Mesodermal cell (in vitro differentiated cells): ENCODE measurements at regions not wholly inside any gene's neighbourhood (a gene's known extent, or its start where the extent isn't known, plus 50 kb on each side); places are given as distances from the start of the nearest gene placed in this dataset.
"Not testable (repeated sequence)": the region's sequence is repeated elsewhere in the genome, so short reads cannot be mapped to it uniquely, and the experiment has no call there.

Source experiments
- H3K27ac ChIP-seq: 2 replicates; pipeline ENCODE4 v1.7.0; 2013; ENCODE audit warnings: mild to moderate bottlenecking, low read depth, low read length, moderate library complexity; ENCODE audit not compliant: severe bottlenecking
- H3K36me3 ChIP-seq: 2 replicates; pipeline ENCODE4 v1.7.1; 2013; ENCODE audit warnings: mild to moderate bottlenecking, low read length, moderate library complexity; ENCODE audit not compliant: control insufficient read depth, insufficient read depth
- H3K4me1 ChIP-seq: one replicate; pipeline ENCODE4 v1.7.1; 2013; ENCODE audit warnings: mild to moderate bottlenecking, low read length; ENCODE audit not compliant: insufficient read depth, control insufficient read depth, poor library complexity, severe bottlenecking
- H3K4me3 ChIP-seq: 2 replicates; pipeline ENCODE4 v1.7.0; 2013; ENCODE audit warnings: low read length, control low read depth, mild to moderate bottlenecking; ENCODE audit not compliant: insufficient read depth, poor library complexity, severe bottlenecking; ENCODE audit errors: extremely low read depth
- H3K9me3 ChIP-seq: 2 replicates; pipeline ENCODE4 v1.7.1; 2013; ENCODE audit warnings: mild to moderate bottlenecking, low read length, moderate library complexity; ENCODE audit not compliant: control insufficient read depth
- WGBS, 2 experiments: methylation state at CpG; one replicate each; pipeline ENCODE4 v1.1.5; 2013; ENCODE audit warnings: missing lambda C conversion rate in 2 of 2; ENCODE audit not compliant: insufficient coverage in 2 of 2; 5-methylcytosine and 5-hydroxymethylcytosine counted together

GRCh38 chr3:102332205-102332604 is 102.6 kb upstream of the ZPLD1 start:
- H3K4me1 ChIP-seq, result no peaks in the 10 kb centered on the region
- WGBS, 2 experiments, result no CpG with 5 or more reads among the region's 1 CpG
- no peak overlapping the region for H3K27ac ChIP-seq
- no peak overlapping the region for H3K4me3 ChIP-seq
- H3K9me3 ChIP-seq, result no peaks in the 10 kb centered on the region
- no peaks in the 10 kb centered on the region for H3K36me3 ChIP-seq

- Histone ChIP-seq H3K27ac (no peak overlapping the region), H3K9me3 (no peaks in the 10 kb centered on the region), H3K4me1 (no peaks in the 10 kb centered on the region), H3K36me3 (no peaks in the 10 kb centered on the region), H3K4me3 (no peak overlapping the region)
These were observed 101.9 kb upstream of the ZPLD1 start for GRCh38 chr3:102332934-102333333.

GRCh38 chr3:102336130-102336529 is 98.7 kb upstream of the ZPLD1 start:
- Histone ChIP-seq H3K36me3 (no peaks in the 10 kb centered on the region), H3K9me3 (no peaks in the 10 kb centered on the region), H3K4me1 (no peaks in the 10 kb centered on the region), H3K4me3 (no peak overlapping the region), H3K27ac (no peak overlapping the region)
- 71% methylated on average over 1 of the region's 3 CpGs; no CpG with 5 or more reads in 1 of the 2 experiments for WGBS, 2 experiments

GRCh38 chr3:102339671-102340070 is 95.1 kb upstream of the ZPLD1 start:
- H3K4me3 ChIP-seq, result no peak overlapping the region
- no peaks in the 10 kb centered on the region for H3K9me3 ChIP-seq
- no peaks in the 10 kb centered on the region for H3K36me3 ChIP-seq
- no peak overlapping the region for H3K27ac ChIP-seq
- H3K4me1 ChIP-seq, result no peaks in the 10 kb centered on the region
- 100% methylated on average over 1 of the region's 2 CpGs; no CpG with 5 or more reads in 1 of the 2 experiments for WGBS, 2 experiments

GRCh38 chr3:102346897-102347296 is 87.9 kb upstream of the ZPLD1 start:
- H3K4me3 ChIP-seq, result no peak overlapping the region
- H3K36me3 ChIP-seq, result no peaks in the 10 kb centered on the region
- H3K27ac ChIP-seq, result no peak overlapping the region
- no peaks in the 10 kb centered on the region for H3K9me3 ChIP-seq
- no peaks in the 10 kb centered on the region for H3K4me1 ChIP-seq

GRCh38 chr3:102348904-102349303 is 85.9 kb upstream of the ZPLD1 start:
- H3K27ac ChIP-seq, result no peak overlapping the region
- no peak overlapping the region for H3K4me3 ChIP-seq
- H3K9me3 ChIP-seq, result no peaks in the 10 kb centered on the region
- no CpG with 5 or more reads among the region's 2 CpGs for WGBS, 2 experiments
- no peaks in the 10 kb centered on the region for H3K36me3 ChIP-seq
- H3K4me1 ChIP-seq, result no peaks in the 10 kb centered on the region

GRCh38 chr3:102353148-102353547 is 81.7 kb upstream of the ZPLD1 start:
- H3K4me3 ChIP-seq, result no peak overlapping the region
- WGBS, 2 experiments, result 100% methylated on average over 3 of the region's 4 CpGs
- H3K27ac ChIP-seq, result no peak overlapping the region
- H3K4me1 ChIP-seq, result peaks cover 14% of the 10 kb centered on the region
- no peaks in the 10 kb centered on the region for H3K9me3 ChIP-seq
- no peaks in the 10 kb centered on the region for H3K36me3 ChIP-seq

GRCh38 chr3:102353805-102354204 is 81.0 kb upstream of the ZPLD1 start:
- H3K4me3 ChIP-seq, result no peak overlapping the region
- 100% methylated on average over 1 of the region's 1 CpG; no CpG with 5 or more reads in 1 of the 2 experiments for WGBS, 2 experiments
- no peak overlapping the region for H3K27ac ChIP-seq
- no peaks in the 10 kb centered on the region for H3K36me3 ChIP-seq
- H3K9me3 ChIP-seq, result no peaks in the 10 kb centered on the region
- H3K4me1 ChIP-seq, result peaks cover 14% of the 10 kb centered on the region

- Histone ChIP-seq H3K9me3 (no peaks in the 10 kb centered on the region), H3K27ac (peak overlapping the region; percentile 6), H3K4me1 (peaks cover 14% of the 10 kb centered on the region), H3K4me3 (no peak overlapping the region), H3K36me3 (no peaks in the 10 kb centered on the region)
These were observed 79.8 kb upstream of the ZPLD1 start for GRCh38 chr3:102354818-102355515.

GRCh38 chr3:102356506-102356905 is 78.3 kb upstream of the ZPLD1 start:
- WGBS, 2 experiments, result 71 to 80% methylated on average over 2 of the region's 2 CpGs
- H3K4me3 ChIP-seq, result no peak overlapping the region
- no peaks in the 10 kb centered on the region for H3K9me3 ChIP-seq
- H3K4me1 ChIP-seq, result peaks cover 14% of the 10 kb centered on the region
- H3K27ac ChIP-seq, result peak overlapping the region; percentile 61
- no peaks in the 10 kb centered on the region for H3K36me3 ChIP-seq

GRCh38 chr3:102357313-102357712 is 77.5 kb upstream of the ZPLD1 start:
- not testable (repeated sequence) for H3K9me3 ChIP-seq, H3K4me3 ChIP-seq, H3K36me3 ChIP-seq
- peaks cover 14% of the 10 kb centered on the region for H3K4me1 ChIP-seq
- whole genome bisulfite sequencing, 2 experiments, result 82 to 86% methylated on average over 1 to 3 of the region's 9 CpGs
- peak overlapping the region; percentile 61 for H3K27ac ChIP-seq
